ENCODE measurements at regions not wholly inside any gene's neighbourhood (a gene's known extent, or its start where the extent isn't known, plus 50 kb on each side); places are given as distances from the start of the nearest gene placed in this dataset.

DNA sequence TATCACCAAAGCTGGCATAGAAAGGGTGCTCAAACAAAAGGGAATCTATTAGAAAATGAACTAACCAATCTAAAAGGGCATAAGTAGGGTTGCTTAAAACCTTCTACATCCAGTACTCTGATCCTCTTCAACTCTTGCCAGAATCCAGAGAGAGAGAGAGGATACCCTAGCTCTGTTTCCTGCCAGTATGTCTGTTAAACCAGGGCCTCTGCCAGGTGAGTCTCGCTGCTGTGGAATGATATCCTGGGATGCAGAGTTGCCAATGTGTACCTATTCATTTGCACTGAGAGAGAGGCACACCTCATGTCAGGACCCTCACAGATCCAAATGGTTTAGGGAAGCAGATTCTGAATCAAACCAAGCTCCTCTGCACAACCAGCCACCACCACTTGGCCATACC, 79.8 kb upstream of the DYNLRB2 start:
- CTCF ChIA-PET, result no interaction called here
- POLR2A ChIA-PET, result no interaction called here
- Mint-ChIP-seq H3K9me3 (ENCODE audit: unreplicated experiment) (peaks cover 10% of the 10 kb centered on the region), H3K36me3 (ENCODE audit: insufficient read depth, unreplicated experiment) (no peaks in the 10 kb centered on the region), H3K27ac (ENCODE audit: unreplicated experiment) (no peak overlapping the region), H3K27me3 (ENCODE audit: insufficient read depth, unreplicated experiment) (no peaks in the 10 kb centered on the region), H3K4me1 (ENCODE audit: low read depth, unreplicated experiment) (peaks cover 24% of the 10 kb centered on the region), H3K4me3 (ENCODE audit: unreplicated experiment) (no peak overlapping the region)
- H3K4me3 ChIP-seq (ENCODE audit: low read depth, low read length), result no peak overlapping the region
- peaks cover 25% of the 10 kb centered on the region for H3K4me1 ChIP-seq
- DNase-seq, result no peak
- no peaks in the 10 kb centered on the region for H3K36me3 ChIP-seq (ENCODE audit: control insufficient read depth, insufficient read depth, low read length)
- intact Hi-C loops (cut with micrococcal nuclease; ENCODE audit: unreplicated experiment), result loop anchor here (5.0 to 10.0 kb wide), 2 partner anchors 376 to 694 kb away; no protein-coding TSS in a partner anchor
- TF ChIP-seq, protein P1, sequence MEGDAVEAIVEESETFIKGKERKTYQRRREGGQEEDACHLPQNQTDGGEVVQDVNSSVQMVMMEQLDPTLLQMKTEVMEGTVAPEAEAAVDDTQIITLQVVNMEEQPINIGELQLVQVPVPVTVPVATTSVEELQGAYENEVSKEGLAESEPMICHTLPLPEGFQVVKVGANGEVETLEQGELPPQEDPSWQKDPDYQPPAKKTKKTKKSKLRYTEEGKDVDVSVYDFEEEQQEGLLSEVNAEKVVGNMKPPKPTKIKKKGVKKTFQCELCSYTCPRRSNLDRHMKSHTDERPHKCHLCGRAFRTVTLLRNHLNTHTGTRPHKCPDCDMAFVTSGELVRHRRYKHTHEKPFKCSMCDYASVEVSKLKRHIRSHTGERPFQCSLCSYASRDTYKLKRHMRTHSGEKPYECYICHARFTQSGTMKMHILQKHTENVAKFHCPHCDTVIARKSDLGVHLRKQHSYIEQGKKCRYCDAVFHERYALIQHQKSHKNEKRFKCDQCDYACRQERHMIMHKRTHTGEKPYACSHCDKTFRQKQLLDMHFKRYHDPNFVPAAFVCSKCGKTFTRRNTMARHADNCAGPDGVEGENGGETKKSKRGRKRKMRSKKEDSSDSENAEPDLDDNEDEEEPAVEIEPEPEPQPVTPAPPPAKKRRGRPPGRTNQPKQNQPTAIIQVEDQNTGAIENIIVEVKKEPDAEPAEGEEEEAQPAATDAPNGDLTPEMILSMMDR (IDR thresholded peaks at IDR 0.05; ENCODE audit: insufficient read depth in 1 of 2, low read depth in 1 of 2, low read length in 1 of 2, severe bottlenecking in 1 of 2, unreplicated experiment in 1 of 2), result no peak
- H3K27me3 ChIP-seq (replicated peaks; ENCODE audit: control insufficient read depth, insufficient read depth, low read length), result no peaks in the 10 kb centered on the region
- no peaks in the 10 kb centered on the region for H3K9me3 ChIP-seq
- no TSS peak for BruUV-seq (replicated peaks)

DNA sequence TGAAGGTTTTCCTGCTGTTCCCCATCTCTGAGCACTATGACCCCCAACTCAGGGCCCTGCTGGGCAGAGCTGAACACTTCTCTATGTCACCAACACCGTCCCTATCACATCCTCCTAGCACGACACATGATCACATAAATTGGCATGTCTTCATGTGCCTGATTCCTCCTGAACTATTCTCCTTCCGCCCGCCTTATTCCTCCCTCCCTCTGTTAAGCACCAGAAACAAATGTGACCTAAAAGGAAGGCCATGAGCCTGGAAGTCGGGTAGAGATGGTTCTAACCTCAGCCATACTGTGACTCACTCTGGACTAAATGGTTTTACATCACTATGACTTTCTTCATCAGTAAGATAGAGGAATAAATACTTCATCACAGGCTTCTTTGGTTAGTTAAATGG, 80.8 kb upstream of the DYNLRB2 start:
- Mint-ChIP-seq H3K4me1 (ENCODE audit: low read depth, unreplicated experiment) (peaks cover 24% of the 10 kb centered on the region), H3K4me3 (ENCODE audit: unreplicated experiment) (no peak overlapping the region), H3K27ac (ENCODE audit: unreplicated experiment) (no peak overlapping the region), H3K9me3 (ENCODE audit: unreplicated experiment) (peaks cover 10% of the 10 kb centered on the region), H3K27me3 (ENCODE audit: insufficient read depth, unreplicated experiment) (no peaks in the 10 kb centered on the region), H3K36me3 (ENCODE audit: insufficient read depth, unreplicated experiment) (no peaks in the 10 kb centered on the region)
- TF ChIP-seq, protein P1 (IDR thresholded peaks at IDR 0.05; ENCODE audit: insufficient read depth in 1 of 2, low read depth in 1 of 2, low read length in 1 of 2, severe bottlenecking in 1 of 2, unreplicated experiment in 1 of 2), result no peak
- DNase-seq, result no peak
- ChIA-PET POLR2A (no interaction called here), CTCF (no interaction called here)
- Histone ChIP-seq H3K36me3 (ENCODE audit: control insufficient read depth, insufficient read depth, low read length) (no peaks in the 10 kb centered on the region), H3K27me3 (replicated peaks; ENCODE audit: control insufficient read depth, insufficient read depth, low read length) (no peaks in the 10 kb centered on the region), H3K9me3 (no peaks in the 10 kb centered on the region), H3K4me1 (peaks cover 25% of the 10 kb centered on the region), H3K4me3 (ENCODE audit: low read depth, low read length) (no peak overlapping the region)
- intact Hi-C loops (cut with micrococcal nuclease; ENCODE audit: unreplicated experiment), result loop anchor here (5.0 to 10.0 kb wide), 2 partner anchors 375 to 693 kb away; no protein-coding TSS in a partner anchor
- BruUV-seq (replicated peaks), result no TSS peak

DNA sequence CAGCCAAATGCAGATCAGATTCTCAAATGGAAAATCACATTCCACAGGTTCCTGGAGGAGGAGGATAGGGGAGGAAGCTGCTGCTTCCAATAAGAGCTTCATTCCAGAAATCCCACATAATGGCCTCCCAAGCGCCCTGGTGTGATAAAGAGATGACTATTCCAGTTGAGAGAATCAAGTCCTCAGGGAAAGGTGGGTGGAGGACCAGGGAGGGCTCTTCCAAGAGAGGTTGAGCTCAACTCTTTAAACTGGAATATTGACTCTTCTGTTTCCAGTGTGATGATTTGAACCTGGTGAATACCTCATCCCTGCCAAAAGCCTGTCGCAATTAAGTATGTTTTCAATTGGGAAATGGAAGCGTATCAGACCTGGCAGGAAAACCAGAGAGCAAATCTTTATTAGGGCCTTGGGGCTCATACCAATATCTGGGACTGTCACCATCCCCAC, 81.4 kb upstream of the DYNLRB2 start:
- Histone ChIP-seq H3K27me3 (replicated peaks; ENCODE audit: control insufficient read depth, insufficient read depth, low read length) (no peaks in the 10 kb centered on the region), H3K4me1 (peaks cover 25% of the 10 kb centered on the region), H3K9me3 (no peaks in the 10 kb centered on the region), H3K4me3 (ENCODE audit: low read depth, low read length) (no peak overlapping the region), H3K36me3 (ENCODE audit: control insufficient read depth, insufficient read depth, low read length) (no peaks in the 10 kb centered on the region)
- Mint-ChIP-seq H3K4me3 (ENCODE audit: unreplicated experiment) (no peak overlapping the region), H3K27ac (ENCODE audit: unreplicated experiment) (no peak overlapping the region), H3K27me3 (ENCODE audit: insufficient read depth, unreplicated experiment) (no peaks in the 10 kb centered on the region), H3K4me1 (ENCODE audit: low read depth, unreplicated experiment) (peaks cover 21% of the 10 kb centered on the region), H3K9me3 (ENCODE audit: unreplicated experiment) (peaks cover 10% of the 10 kb centered on the region), H3K36me3 (ENCODE audit: insufficient read depth, unreplicated experiment) (no peaks in the 10 kb centered on the region)
- DNase-seq, result no peak
- BruUV-seq (replicated peaks), result no TSS peak
- POLR2A ChIA-PET, result no interaction called here
- CTCF ChIA-PET, result no interaction called here
- TF ChIP-seq, protein P1 (IDR thresholded peaks at IDR 0.05; ENCODE audit: insufficient read depth in 1 of 2, low read depth in 1 of 2, low read length in 1 of 2, severe bottlenecking in 1 of 2, unreplicated experiment in 1 of 2), result no peak
- intact Hi-C loops (cut with micrococcal nuclease; ENCODE audit: unreplicated experiment), result no loop called here

Data from Caco-2 (cell line).